Neural progenitor cell (in vitro differentiated cells): ENCODE measurements at regions not wholly inside any gene's neighbourhood (a gene's known extent, or its start where the extent isn't known, plus 50 kb on each side); places are given as distances from the start of the nearest gene placed in this dataset.

Experiments
- DNase-seq: peaks from one replicate; pipeline ENCODE4 v3.0.0-alpha.2; 2016; ENCODE audit warnings: low spot score
- H2AFZ ChIP-seq: fragments of 200-600 bp; sonication (generic); replicated peaks from 2 replicates; pipeline ENCODE4 v1.6.1; 2016; ENCODE audit warnings: antibody characterized with exemption
- H3F3A ChIP-seq: fragments of 200-600 bp; sonication (generic); 2 replicates; pipeline ENCODE4 v1.6.1; 2016; ENCODE audit warnings: antibody characterized with exemption, low read depth
- H3K27ac ChIP-seq: fragments of 200-600 bp; sonication (generic); 2 replicates; pipeline ENCODE4 v1.5.1; 2016; ENCODE audit warnings: mild to moderate bottlenecking
- H3K27me3 ChIP-seq: fragments of 200-600 bp; sonication (generic); 2 replicates; pipeline ENCODE4 v1.6.1; 2016; ENCODE audit warnings: mild to moderate bottlenecking, moderate library complexity
- H3K36me3 ChIP-seq: fragments of 200-600 bp; sonication (generic); 2 replicates; pipeline ENCODE4 v1.5.1; 2016
- H3K4me1 ChIP-seq: fragments of 200-600 bp; sonication (generic); 2 replicates; pipeline ENCODE4 v1.6.1; 2016; ENCODE audit warnings: mixed run types
- H3K4me2 ChIP-seq: fragments of 200-600 bp; sonication (generic); 2 replicates; pipeline ENCODE4 v1.6.1; 2016
- H3K4me3 ChIP-seq: fragments of 200-600 bp; sonication (generic); 2 replicates; pipeline ENCODE4 v1.5.1; 2016
- H3K79me2 ChIP-seq: fragments of 200-600 bp; sonication (generic); 2 replicates; pipeline ENCODE4 v1.6.1; 2016; ENCODE audit warnings: low read depth
- H3K9ac ChIP-seq: fragments of 200-600 bp; sonication (generic); 2 replicates; pipeline ENCODE4 v1.6.1; 2016
- H3K9me3 ChIP-seq: fragments of 200-600 bp; sonication (generic); 2 replicates; pipeline ENCODE4 v1.5.1; 2016; ENCODE audit warnings: low read depth
- H4K20me1 ChIP-seq: fragments of 200-600 bp; sonication (generic); 2 replicates; pipeline ENCODE4 v1.6.1; 2016; ENCODE audit warnings: low read depth
- H3K27ac Mint-ChIP-seq: 3 replicates; pipeline ENCODE4 v1.8.0; 2021; ENCODE audit warnings: mixed read lengths
- H3K27me3 Mint-ChIP-seq: 2 replicates; pipeline ENCODE4 v1.8.0; 2022; ENCODE audit warnings: low read depth, mild to moderate bottlenecking, inconsistent platforms, moderate library complexity, mixed read lengths; ENCODE audit not compliant: insufficient read depth
- H3K36me3 Mint-ChIP-seq: 3 replicates; pipeline ENCODE4 v1.8.0; 2021; ENCODE audit warnings: mixed read lengths
- H3K4me1 Mint-ChIP-seq: 3 replicates; pipeline ENCODE4 v1.8.0; 2021; ENCODE audit warnings: mixed read lengths
- H3K4me3 Mint-ChIP-seq: 3 replicates; pipeline ENCODE4 v1.8.0; 2021; ENCODE audit warnings: mild to moderate bottlenecking, moderate library complexity, mixed read lengths
- H3K9me3 Mint-ChIP-seq: 3 replicates; pipeline ENCODE4 v1.8.0; 2020; ENCODE audit warnings: mixed read lengths
- CTCF ChIP-seq: fragments of 200-600 bp; sonication (generic); IDR thresholded peaks from 2 replicates; pipeline ENCODE4 v1.5.1; 2017; ENCODE audit warnings: antibody characterized with exemption, mild to moderate bottlenecking
- EZH2 ChIP-seq: fragments of 200-600 bp; sonication (generic); IDR thresholded peaks from 2 replicates; pipeline ENCODE4 v1.6.1; 2017; ENCODE audit warnings: antibody characterized with exemption, mild to moderate bottlenecking, moderate library complexity
- EZH2phosphoT487 ChIP-seq: fragments of 200-600 bp; sonication (generic); IDR thresholded peaks from 2 replicates; pipeline ENCODE4 v1.6.1; 2017; ENCODE audit warnings: antibody characterized with exemption

- no peak overlapping the region for H3K4me3 Mint-ChIP-seq
- Histone ChIP-seq H3F3A (peaks cover 7% of the 10 kb centered on the region), H3K36me3 (no peaks in the 10 kb centered on the region), H3K9me3 (no peaks in the 10 kb centered on the region), H3K9ac (no peak overlapping the region), H3K27me3 (no peaks in the 10 kb centered on the region), H3K4me3 (no peak overlapping the region), H3K4me1 (peaks cover 22% of the 10 kb centered on the region), H2AFZ (no peak overlapping the region), H3K4me2 (no peak overlapping the region), H3K27ac (no peak overlapping the region), H3K79me2 (no peaks in the 10 kb centered on the region), H4K20me1 (no peaks in the 10 kb centered on the region)
- H3K9me3 Mint-ChIP-seq: no peaks in the 10 kb centered on the region
- H3K36me3 Mint-ChIP-seq: no peaks in the 10 kb centered on the region
- peaks cover 16% of the 10 kb centered on the region for H3K4me1 Mint-ChIP-seq
- H3K27ac Mint-ChIP-seq: no peak overlapping the region
- TF ChIP-seq EZH2: no peak
- no peak for TF ChIP-seq CTCF
- TF ChIP-seq EZH2phosphoT487: no peak
- peaks cover 5% of the 10 kb centered on the region for H3K27me3 Mint-ChIP-seq
- DNase-seq: no peak
Measured at GRCh38 chr3:187998611-187999010, 155.3 kb upstream of the LPP start.

- Histone ChIP-seq H3K4me2 (no peak overlapping the region), H3K9me3 (no peaks in the 10 kb centered on the region), H2AFZ (no peak overlapping the region), H3K27ac (no peak overlapping the region), H3K9ac (no peak overlapping the region), H3F3A (peaks cover 14% of the 10 kb centered on the region), H3K4me1 (peaks cover 30% of the 10 kb centered on the region), H3K36me3 (no peaks in the 10 kb centered on the region), H3K79me2 (no peaks in the 10 kb centered on the region), H4K20me1 (no peaks in the 10 kb centered on the region), H3K4me3 (no peak overlapping the region), H3K27me3 (no peaks in the 10 kb centered on the region)
- no peak for DNase-seq
- Mint-ChIP-seq H3K4me3 (no peak overlapping the region), H3K27ac (no peak overlapping the region), H3K27me3 (peaks cover 7% of the 10 kb centered on the region), H3K36me3 (no peaks in the 10 kb centered on the region), H3K9me3 (no peaks in the 10 kb centered on the region), H3K4me1 (peaks cover 16% of the 10 kb centered on the region)
- TF ChIP-seq CTCF: no peak
- TF ChIP-seq EZH2: no peak
- no peak for TF ChIP-seq EZH2phosphoT487
Measured at GRCh38 chr3:187999821-188000220, 154.1 kb upstream of the LPP start.

GRCh38 chr3:188000361-188000861 is 153.5 kb upstream of the LPP start:
- H3K36me3 ChIP-seq: no peaks in the 10 kb centered on the region
- DNase-seq: no peak

More at GRCh38 chr3:188000361-188000861, 153.5 kb upstream of the LPP start:
- Histone ChIP-seq H3K9ac (no peak overlapping the region), H3K27me3 (no peaks in the 10 kb centered on the region), H3K4me3 (no peak overlapping the region), H3K4me1 (peaks cover 30% of the 10 kb centered on the region), H3K9me3 (no peaks in the 10 kb centered on the region), H3F3A (peaks cover 14% of the 10 kb centered on the region), H3K27ac (no peak overlapping the region), H3K79me2 (no peaks in the 10 kb centered on the region), H3K4me2 (no peak overlapping the region), H4K20me1 (no peaks in the 10 kb centered on the region), H2AFZ (no peak overlapping the region)
- no peak for TF ChIP-seq EZH2phosphoT487
- no peak for TF ChIP-seq EZH2
- no peak for TF ChIP-seq CTCF
- H3K4me1 Mint-ChIP-seq: peaks cover 16% of the 10 kb centered on the region
- no peaks in the 10 kb centered on the region for H3K9me3 Mint-ChIP-seq
- no peak overlapping the region for H3K4me3 Mint-ChIP-seq
- H3K27me3 Mint-ChIP-seq: peaks cover 7% of the 10 kb centered on the region
- no peaks in the 10 kb centered on the region for H3K36me3 Mint-ChIP-seq
- no peak overlapping the region for H3K27ac Mint-ChIP-seq
